COLO668 (cell line): ENCODE measurements at regions not wholly inside any gene's neighbourhood (a gene's known extent, or its start where the extent isn't known, plus 50 kb on each side); places are given as distances from the start of the nearest gene placed in this dataset.

ENCODE experiments used
- DNase-seq: peaks from one replicate; lab custom pipeline; 2025; ENCODE audit not compliant: unreplicated experiment; lab: John Stamatoyannopoulos, UW

GRCh38 chr6:88359530-88360202, 193.5 kb upstream of the CNR1 start:
- DNase-seq, result no peak

- DNase-seq, result no peak
These were observed 192.7 kb upstream of the CNR1 start for GRCh38 chr6:88358846-88359245.

- DNase-seq, result no peak
These were observed 183.4 kb upstream of the CNR1 start for GRCh38 chr6:88349511-88349910.

- DNase-seq, result no peak
These were observed 176.2 kb upstream of the CNR1 start for GRCh38 chr6:88342336-88342735.

DNA sequence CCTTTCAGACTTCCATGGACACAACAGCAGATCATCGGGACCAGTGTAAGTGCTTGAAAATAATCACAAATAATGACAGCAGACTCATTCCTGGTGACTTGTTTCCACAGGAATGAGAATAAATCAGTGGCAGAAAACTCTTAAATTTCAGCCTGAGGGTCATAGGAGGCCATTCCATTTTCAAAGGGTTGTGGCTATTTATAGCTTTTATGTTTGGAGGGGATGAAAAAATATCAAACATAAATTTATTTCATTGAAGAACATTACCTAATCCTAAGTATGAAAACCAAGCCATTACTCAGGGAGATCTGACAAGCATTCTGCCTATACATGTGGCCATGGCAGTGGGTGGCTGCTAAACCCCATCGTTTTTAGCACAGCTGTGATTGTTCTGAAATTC, 173.6 kb upstream of the CNR1 start:
- DNase-seq, result no peak

GRCh38 chr6:88321306-88321705, 155.2 kb upstream of the CNR1 start:
- no peak for DNase-seq

- no peak for DNase-seq
These were observed 145.4 kb upstream of the CNR1 start for GRCh38 chr6:88311561-88311960.

DNA sequence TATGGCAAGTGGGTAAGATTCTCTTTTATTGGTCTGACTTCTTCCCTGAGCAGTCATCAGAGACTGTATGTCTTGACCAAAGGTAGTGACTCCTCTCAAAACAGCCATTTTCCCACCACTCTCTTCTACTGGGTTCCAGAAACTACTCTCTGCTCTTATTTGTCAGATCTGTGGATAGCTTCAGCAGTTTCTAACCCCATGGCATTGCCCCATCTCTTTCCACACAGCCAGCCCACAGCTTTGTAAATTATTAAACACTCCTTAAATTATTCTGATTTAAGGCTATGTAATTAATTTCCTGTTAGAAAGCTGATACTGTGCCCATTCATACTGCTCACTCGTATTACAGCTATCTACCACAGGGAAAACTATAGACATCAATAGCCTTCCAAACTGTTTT, 138.4 kb upstream of the CNR1 start:
- no peak for DNase-seq

DNA sequence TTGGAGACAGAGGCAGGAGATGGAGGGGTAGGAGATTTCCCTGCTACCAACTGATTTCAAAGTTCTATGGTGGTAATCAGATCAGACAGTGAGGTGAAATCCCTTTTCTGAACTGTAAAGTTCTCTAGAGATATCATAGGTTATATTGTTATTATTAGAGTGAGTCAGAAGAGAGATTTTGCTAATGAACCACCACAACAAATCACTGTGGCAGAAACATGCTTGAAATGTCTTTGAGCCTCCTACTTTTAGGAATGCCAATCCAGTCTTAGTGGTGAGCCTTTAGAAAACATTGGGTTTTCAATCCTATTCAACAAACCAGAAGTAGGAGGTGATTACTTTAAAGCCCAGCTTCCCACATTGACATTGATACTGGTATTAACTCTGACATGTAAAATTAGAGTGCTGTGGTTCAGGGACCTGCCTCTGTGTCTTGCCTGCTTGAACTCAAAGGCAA, 136.7 kb upstream of the CNR1 start:
- no peak for DNase-seq

DNA sequence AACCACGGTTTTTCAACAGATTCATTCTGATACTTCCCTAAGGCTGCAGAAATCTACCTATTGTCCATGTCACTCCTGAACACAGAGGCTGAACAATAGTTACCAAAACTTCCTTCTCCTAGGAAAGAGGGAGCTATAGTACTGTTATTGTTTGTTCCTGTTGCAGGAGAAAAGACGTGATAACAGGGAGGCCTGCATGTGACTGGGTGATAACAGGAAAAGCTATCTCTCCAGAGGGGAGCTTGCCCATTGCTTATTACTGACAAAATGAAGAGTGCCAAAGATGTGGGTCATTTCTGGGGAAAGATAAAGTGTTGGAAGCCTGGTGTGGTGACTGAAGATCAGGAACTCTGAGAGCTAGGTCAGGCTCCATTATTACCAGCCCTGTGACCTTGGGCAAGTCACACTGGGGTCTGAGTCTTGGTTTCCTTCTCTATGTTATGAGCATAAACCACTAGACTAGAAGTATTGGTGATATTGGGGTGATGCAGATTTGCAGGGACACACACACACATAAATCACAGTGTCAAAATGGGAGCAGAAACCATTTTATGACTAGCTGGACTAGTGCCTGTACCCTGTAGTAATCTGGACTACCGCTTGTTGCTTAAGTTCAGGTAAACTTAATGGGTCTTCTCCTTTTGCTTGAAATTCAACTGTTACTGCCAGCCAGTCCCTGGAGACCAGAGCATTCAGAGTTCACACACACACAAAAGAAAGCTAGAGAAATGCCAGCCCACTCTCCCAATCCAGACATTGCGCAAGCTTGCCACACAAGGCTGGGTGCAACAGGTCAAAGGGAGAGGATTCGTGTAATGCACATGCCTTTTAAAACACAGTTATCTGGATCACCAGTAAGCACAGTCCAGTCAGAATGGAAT, 136.0 kb upstream of the CNR1 start:
- no peak for DNase-seq

DNA sequence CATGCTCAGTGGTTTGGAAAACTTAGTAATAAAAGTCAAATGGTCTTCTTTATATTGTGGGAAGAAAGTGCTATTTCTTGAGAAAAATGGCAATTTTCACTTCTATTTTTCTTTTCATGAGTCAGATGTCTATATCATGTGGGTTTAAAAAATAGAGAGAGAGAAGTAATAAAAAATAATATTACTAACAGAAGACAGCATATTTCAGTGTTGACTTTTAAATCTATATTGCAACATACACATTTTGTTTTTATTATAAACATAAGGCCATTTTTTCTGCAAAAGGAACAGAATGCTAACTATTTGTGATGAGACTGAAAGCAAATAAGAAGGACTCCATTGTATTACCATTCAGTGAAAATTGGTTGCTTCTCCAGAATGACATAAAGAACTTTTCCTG, 135.1 kb upstream of the CNR1 start:
- no peak for DNase-seq

DNA sequence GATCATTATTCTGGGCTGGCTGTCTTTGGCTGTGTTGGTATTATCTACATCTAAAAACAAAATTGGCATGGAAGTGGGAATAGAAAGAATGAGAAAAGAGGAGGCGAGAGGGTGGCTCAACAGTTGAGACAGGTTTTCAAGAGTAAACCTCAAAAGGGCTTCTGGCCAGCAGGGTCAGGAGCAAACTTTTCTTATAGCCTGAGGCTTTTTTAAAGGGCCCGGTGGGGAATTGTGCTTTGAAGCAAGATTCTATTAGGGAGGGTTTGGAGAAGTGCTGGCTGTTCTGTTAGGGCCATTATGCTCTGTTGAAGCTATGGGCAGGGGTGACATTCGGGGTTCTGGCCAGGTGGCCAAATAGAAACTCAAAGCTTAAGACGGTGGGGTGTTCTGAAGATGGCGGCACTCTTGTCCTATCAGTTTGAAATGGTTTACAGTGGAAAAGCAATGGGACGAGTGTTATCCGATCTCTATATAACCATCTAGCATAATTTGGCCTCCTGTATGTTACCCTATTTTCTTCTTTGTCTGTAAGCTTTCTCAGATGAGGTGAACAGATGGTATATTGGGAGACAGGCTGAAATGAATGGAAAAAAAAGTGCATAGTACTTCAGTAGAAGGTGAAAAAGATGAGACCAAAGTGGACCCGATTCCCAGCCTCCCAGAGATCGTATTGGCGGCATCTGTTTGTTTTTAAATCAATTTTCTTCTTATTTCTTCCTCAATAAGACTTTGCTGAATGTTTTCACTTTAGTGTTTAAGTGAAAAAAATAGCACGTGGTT, 132.1 kb upstream of the CNR1 start:
- no peak for DNase-seq

- DNase-seq, result no peak
These were observed 130.5 kb upstream of the CNR1 start for GRCh38 chr6:88296694-88297093.

GRCh38 chr6:88295663-88296062, 129.5 kb upstream of the CNR1 start:
- DNase-seq, result no peak

DNA sequence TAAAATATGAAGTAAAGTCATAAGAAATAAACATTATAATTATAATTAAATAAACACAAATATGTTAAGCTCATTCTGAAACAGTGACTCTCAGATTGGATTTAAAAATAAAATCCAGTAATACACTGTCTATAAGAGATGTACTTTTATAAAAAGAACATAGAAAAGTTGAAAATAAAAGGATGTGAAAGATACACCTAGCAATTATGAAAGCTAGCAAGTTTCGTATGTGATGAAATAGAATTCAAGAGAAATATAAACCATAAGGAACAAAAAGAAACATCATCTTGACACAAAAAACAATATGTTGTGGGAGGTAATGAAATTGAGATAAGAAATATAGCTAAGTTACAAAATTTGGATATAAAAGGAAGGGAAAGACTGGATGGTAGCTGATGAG, 128.6 kb upstream of the CNR1 start:
- no peak for DNase-seq

- DNase-seq, result no peak
These were observed 124.3 kb upstream of the CNR1 start for GRCh38 chr6:88290411-88290810.

DNA sequence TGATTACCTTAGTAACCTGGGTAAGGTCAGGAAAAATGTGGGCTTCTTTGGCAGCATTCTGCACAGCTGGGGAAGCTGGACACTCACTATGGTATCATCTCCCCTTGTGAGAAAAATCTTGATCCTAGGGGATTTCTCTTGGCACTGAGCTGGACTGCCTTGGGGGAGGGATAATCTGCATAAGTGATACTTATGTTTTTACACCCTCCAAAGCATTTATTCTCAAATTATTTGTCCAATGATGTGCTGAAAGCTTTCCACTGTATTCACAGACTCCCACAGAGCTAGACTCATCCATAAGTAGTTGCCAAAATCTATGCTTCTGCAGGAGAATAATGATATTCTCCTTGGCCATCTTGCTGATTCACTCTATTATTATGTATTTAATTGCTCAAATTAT, 121.5 kb upstream of the CNR1 start:
- DNase-seq, result no peak

GRCh38 chr6:88276331-88276730, 110.2 kb upstream of the CNR1 start:
- DNase-seq, result no peak

DNA sequence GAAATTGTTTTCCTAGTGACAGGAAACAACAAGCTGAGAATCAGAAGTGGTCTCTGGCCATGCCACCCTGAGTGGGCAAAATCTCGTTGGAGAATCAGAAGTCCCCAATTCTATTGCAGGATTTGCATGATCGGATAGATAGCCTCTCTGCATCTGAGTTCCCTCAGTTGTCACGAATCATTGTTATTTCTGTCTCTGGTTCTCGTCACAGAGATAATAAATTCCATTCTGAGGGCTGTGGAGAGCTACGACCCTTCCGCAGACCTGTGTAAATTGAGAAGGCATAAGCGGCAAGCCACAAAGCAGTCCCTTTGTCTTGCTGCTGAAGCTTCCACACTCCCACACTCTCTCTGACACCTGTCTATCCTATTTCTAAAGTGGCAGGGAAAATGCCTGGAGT, 102.4 kb upstream of the CNR1 start:
- DNase-seq, result no peak

- DNase-seq, result no peak
These were observed 100.0 kb upstream of the CNR1 start for GRCh38 chr6:88266126-88266525.

DNA sequence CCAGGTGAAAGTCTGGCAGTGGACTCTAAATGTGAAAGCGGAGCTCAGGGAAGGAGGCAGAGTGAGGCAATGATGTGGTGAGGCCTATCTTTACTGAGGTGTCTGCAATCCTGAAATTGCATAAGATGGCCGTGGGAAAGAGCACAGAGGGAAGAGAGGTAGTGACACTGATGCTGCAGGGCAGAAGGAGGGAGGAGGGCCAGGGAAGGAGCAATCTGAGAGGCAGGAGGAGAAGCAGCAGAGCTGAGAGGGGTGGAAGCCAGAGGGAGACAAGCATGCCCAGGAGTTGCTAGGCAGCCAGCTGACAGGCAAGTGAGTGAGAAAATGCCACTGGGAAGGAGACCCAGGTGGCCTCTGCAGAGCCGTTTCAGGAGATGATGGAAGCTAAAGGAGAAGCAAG, 97.4 kb upstream of the CNR1 start:
- no peak for DNase-seq

DNA sequence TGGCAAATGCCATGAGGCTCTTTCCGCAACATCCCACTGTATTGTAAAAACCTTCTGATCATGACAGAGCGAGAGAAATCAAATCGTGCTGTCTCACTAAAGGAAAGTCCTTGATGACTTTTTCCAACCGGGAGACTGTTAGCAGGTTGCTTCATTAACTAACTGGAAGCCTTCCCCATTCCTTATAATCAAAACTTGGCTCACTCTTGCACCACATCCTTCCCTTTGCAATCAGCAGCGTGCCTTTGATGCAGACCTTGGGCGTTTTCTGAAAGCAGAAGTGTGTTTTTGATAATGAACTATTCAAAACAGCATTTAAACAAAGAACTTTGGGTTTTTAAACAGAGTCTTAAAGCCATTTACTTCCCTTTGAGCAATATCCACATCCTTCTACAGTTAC, 96.2 kb upstream of the CNR1 start:
- DNase-seq, result no peak
